ENCODE measurements at regions not wholly inside any gene's neighbourhood (a gene's known extent, or its start where the extent isn't known, plus 50 kb on each side); places are given as distances from the start of the nearest gene placed in this dataset.

DNA sequence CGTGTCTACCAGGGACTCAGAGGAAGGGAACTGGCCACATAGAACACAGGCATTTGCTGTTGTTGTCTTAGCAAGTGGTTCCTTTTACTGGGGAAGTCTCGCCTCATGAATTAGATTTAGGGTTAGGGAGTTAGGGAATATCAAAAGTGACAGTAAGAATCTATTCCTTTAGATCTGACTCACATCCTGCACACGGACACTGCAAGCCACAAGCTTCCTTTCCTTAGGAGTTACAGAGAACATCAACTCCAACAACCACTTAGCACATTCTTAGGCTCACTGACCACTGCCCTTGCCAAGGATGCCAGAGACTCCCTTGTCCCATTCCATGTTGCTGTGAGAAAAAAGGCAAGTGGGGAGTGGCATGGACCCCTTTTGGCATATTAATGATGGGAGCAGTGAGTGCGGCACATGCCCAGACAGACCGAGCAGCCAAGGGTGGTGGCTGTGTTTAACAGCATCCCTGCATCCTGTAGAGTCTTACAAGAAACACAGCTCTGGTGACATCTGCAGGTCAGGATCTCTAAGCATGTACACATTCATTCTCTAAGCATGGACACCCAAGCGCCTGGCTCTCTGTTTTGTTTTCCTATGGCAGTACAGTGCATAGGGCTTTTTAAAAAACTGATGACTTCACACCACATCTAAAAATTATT, 745.6 kb upstream of the RAB6C start:
- Histone ChIP-seq H3K9me3 (ENCODE audit: low read depth, low read length, poor library complexity, severe bottlenecking) (no peaks in the 10 kb centered on the region), H3K4me3 (ENCODE audit: low read depth, low read length, poor library complexity, severe bottlenecking) (no peak overlapping the region), H3K36me3 (ENCODE audit: insufficient read depth, low read length, poor library complexity, severe bottlenecking) (no peaks in the 10 kb centered on the region), H3K27ac (ENCODE audit: low read depth, low read length, poor library complexity, severe bottlenecking) (no peak overlapping the region), H3K4me1 (ENCODE audit: insufficient read depth, low read length, poor library complexity, severe bottlenecking) (no peaks in the 10 kb centered on the region), H3K27me3 (replicated peaks; ENCODE audit: insufficient read depth, low read depth, low read length, poor library complexity) (no peaks in the 10 kb centered on the region)
- no TSS peak for BruUV-seq (replicated peaks)
- intact Hi-C loops (cut with micrococcal nuclease; ENCODE audit: unreplicated experiment): no loop called here
- ChIA-PET CTCF (no interaction called here), POLR2A (ENCODE audit: low non-redundant PET) (no interaction called here)
- DNase-seq (ENCODE audit: low spot score): peak; percentile 8
- no peak for TF ChIP-seq EZH2 (IDR thresholded peaks at IDR 0.05; ENCODE audit: borderline replicate concordance, low read depth, low read length, poor library complexity, severe bottlenecking)
- TF ChIP-seq, protein P1, sequence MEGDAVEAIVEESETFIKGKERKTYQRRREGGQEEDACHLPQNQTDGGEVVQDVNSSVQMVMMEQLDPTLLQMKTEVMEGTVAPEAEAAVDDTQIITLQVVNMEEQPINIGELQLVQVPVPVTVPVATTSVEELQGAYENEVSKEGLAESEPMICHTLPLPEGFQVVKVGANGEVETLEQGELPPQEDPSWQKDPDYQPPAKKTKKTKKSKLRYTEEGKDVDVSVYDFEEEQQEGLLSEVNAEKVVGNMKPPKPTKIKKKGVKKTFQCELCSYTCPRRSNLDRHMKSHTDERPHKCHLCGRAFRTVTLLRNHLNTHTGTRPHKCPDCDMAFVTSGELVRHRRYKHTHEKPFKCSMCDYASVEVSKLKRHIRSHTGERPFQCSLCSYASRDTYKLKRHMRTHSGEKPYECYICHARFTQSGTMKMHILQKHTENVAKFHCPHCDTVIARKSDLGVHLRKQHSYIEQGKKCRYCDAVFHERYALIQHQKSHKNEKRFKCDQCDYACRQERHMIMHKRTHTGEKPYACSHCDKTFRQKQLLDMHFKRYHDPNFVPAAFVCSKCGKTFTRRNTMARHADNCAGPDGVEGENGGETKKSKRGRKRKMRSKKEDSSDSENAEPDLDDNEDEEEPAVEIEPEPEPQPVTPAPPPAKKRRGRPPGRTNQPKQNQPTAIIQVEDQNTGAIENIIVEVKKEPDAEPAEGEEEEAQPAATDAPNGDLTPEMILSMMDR (conservative IDR thresholded peaks at IDR 0.05; ENCODE audit: low read depth, low read length): no peak

DNA sequence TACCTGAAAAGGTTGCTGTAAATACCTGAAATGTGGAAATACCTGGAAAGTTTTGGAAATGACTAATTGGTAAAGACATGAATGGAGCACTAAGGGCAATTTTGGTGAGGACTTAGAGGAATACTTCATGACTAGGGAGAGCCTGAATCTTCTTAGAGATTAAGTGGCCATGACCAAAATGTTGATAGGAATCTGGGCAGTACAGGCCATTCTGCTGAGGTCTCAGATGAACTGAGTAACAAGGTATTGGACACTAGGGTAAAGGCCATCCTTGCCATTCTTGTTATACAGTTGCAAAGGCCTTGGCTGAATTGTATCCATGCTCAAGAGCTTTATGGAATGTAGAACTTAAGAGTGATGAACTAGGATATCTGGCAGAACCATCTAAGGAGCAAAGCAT, 742.9 kb upstream of the RAB6C start:
- intact Hi-C loops (cut with micrococcal nuclease; ENCODE audit: unreplicated experiment): no loop called here
- Histone ChIP-seq H3K27ac (ENCODE audit: low read depth, low read length, poor library complexity, severe bottlenecking) (no peak overlapping the region), H3K4me1 (ENCODE audit: insufficient read depth, low read length, poor library complexity, severe bottlenecking) (no peaks in the 10 kb centered on the region), H3K36me3 (ENCODE audit: insufficient read depth, low read length, poor library complexity, severe bottlenecking) (no peaks in the 10 kb centered on the region), H3K9me3 (ENCODE audit: low read depth, low read length, poor library complexity, severe bottlenecking) (no peaks in the 10 kb centered on the region), H3K4me3 (ENCODE audit: low read depth, low read length, poor library complexity, severe bottlenecking) (no peak overlapping the region), H3K27me3 (replicated peaks; ENCODE audit: insufficient read depth, low read depth, low read length, poor library complexity) (no peaks in the 10 kb centered on the region)
- DNase-seq (ENCODE audit: low spot score): no peak
- CTCF ChIA-PET: no interaction called here
- TF ChIP-seq, protein P1 (conservative IDR thresholded peaks at IDR 0.05; ENCODE audit: low read depth, low read length): no peak
- no peak for TF ChIP-seq EZH2 (IDR thresholded peaks at IDR 0.05; ENCODE audit: borderline replicate concordance, low read depth, low read length, poor library complexity, severe bottlenecking)
- POLR2A ChIA-PET (ENCODE audit: low non-redundant PET): no interaction called here
- BruUV-seq (replicated peaks): no TSS peak

DNA sequence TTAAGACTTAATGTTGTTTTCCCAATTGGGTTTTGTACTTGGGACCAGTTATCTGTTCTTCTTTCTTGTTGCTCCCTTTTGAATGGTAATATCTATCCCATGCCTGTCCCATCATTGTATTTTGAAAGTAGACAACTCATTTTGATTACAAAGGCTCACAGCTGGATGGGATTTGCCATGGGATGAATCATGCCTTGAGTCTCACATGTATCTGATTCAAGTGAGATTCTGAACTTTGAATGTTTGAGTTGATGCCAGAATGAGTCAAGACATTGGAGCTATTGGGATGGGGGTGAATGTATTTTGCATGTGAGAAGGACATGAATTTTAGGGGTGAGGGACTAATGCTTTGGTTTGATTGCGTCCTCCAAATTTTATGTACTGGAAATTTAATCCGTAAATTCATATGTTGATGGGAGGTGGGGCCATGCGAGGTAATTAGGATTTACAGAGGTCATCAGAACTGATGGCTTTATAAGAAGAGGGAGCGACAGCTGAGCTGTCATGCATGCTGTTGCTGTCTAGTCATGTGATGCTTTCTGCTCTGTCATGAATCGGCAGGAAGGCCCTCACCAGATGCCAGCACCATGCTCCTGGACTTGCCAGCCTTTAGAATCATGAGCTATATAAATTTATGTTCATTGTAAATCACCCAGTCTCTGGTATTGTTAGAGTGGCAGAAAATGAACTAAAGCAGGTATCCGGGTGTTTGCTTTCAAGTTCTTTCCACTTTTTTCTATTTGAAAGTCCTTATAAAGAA, 741.3 kb upstream of the RAB6C start:
- intact Hi-C loops (cut with micrococcal nuclease; ENCODE audit: unreplicated experiment): no loop called here
- peak; percentile 75 for DNase-seq (ENCODE audit: low spot score)

More for the DNA sequence above, 741.3 kb upstream of the RAB6C start:
- no peaks in the 10 kb centered on the region for H3K9me3 ChIP-seq (ENCODE audit: low read depth, low read length, poor library complexity, severe bottlenecking)
- no peaks in the 10 kb centered on the region for H3K27me3 ChIP-seq (replicated peaks; ENCODE audit: insufficient read depth, low read depth, low read length, poor library complexity)
- no peak overlapping the region for H3K27ac ChIP-seq (ENCODE audit: low read depth, low read length, poor library complexity, severe bottlenecking)
- no TSS peak for BruUV-seq (replicated peaks)
- CTCF ChIA-PET: no interaction called here
- POLR2A ChIA-PET (ENCODE audit: low non-redundant PET): no interaction called here
- no peaks in the 10 kb centered on the region for H3K36me3 ChIP-seq (ENCODE audit: insufficient read depth, low read length, poor library complexity, severe bottlenecking)
- TF ChIP-seq EZH2 (IDR thresholded peaks at IDR 0.05; ENCODE audit: borderline replicate concordance, low read depth, low read length, poor library complexity, severe bottlenecking): no peak
- TF ChIP-seq, protein P1 (conservative IDR thresholded peaks at IDR 0.05; ENCODE audit: low read depth, low read length): no peak
- no peak overlapping the region for H3K4me3 ChIP-seq (ENCODE audit: low read depth, low read length, poor library complexity, severe bottlenecking)
- H3K4me1 ChIP-seq (ENCODE audit: insufficient read depth, low read length, poor library complexity, severe bottlenecking): no peaks in the 10 kb centered on the region

Data from A673 (cell line).